CD4-positive, alpha-beta T cell (primary cell): ENCODE measurements at regions not wholly inside any gene's neighbourhood (a gene's known extent, or its start where the extent isn't known, plus 50 kb on each side); places are given as distances from the start of the nearest gene placed in this dataset.

Source experiments
- ATAC-seq: fragments of 200-7000 bp; cut with Tn5 transposase; one replicate; pipeline ENCODE4 v1.10.0; 2022; ENCODE audit warnings: mild to moderate bottlenecking; ENCODE audit not compliant: poor library complexity
- CTCF ChIA-PET: fragments of 350-600 bp; sonication (Branson Sonifier 250); formaldehyde crosslinking; loops from one replicate; lab custom pipeline; 2021; ENCODE audit warnings: antibody characterized with exemption, inconsistent platforms; lab: Charles Lee
- POLR2A ChIA-PET: fragments of 350-600 bp; sonication (Branson Sonifier 250); formaldehyde crosslinking; loops from one replicate; lab custom pipeline; 2021; ENCODE audit warnings: antibody characterized with exemption, inconsistent platforms; lab: Charles Lee
- DNase-seq, 14 experiments: peaks; one replicate each; pipeline ENCODE4 v3.0.0-alpha.2; 2013 to 2020; ENCODE audit warnings: mixed read lengths in 2 of 14
- H3K27ac ChIP-seq, 2 donors: one replicate each; pipeline versions ENCODE4 v1.5.1 to v1.7.0; 2013; ENCODE audit warnings: low read length in 2 of 2, low read depth in 1 of 2, mild to moderate bottlenecking in 1 of 2
- H3K27me3 ChIP-seq, 2 experiments: 1 replicate in 1 of 2; 2 replicates in 1 of 2; pipeline versions ENCODE4 v1.6.1 to v1.7.0; 2013; ENCODE audit warnings: low read length in 2 of 2, control low read depth in 1 of 2, mild to moderate bottlenecking in 1 of 2, moderate library complexity in 1 of 2; ENCODE audit not compliant: insufficient read depth in 2 of 2, control insufficient read depth in 1 of 2
- H3K36me3 ChIP-seq: one replicate; pipeline ENCODE4 v1.6.1; 2013; ENCODE audit warnings: low read length, control low read depth; ENCODE audit not compliant: insufficient read depth
- H3K4me1 ChIP-seq: one replicate; pipeline ENCODE4 v1.6.1; 2013; ENCODE audit warnings: low read length, control low read depth; ENCODE audit not compliant: insufficient read depth
- H3K4me3 ChIP-seq: one replicate; pipeline ENCODE4 v1.5.1; 2013; ENCODE audit warnings: mild to moderate bottlenecking, low read length, moderate library complexity
- H3K9me3 ChIP-seq, 2 experiments: 1 replicate in 1 of 2; 2 replicates in 1 of 2; pipeline versions ENCODE4 v1.6.1 to v1.7.0; 2013; ENCODE audit warnings: low read length in 2 of 2, mild to moderate bottlenecking in 2 of 2, control low read depth in 1 of 2, moderate library complexity in 1 of 2; ENCODE audit not compliant: control insufficient read depth in 1 of 2, insufficient read depth in 1 of 2
- H3K27ac Mint-ChIP-seq: one replicate; pipeline ENCODE4 v1.8.0; 2020; ENCODE audit warnings: mixed read lengths
- H3K27me3 Mint-ChIP-seq: one replicate; pipeline ENCODE4 v1.8.0; 2021; ENCODE audit warnings: mixed read lengths
- H3K36me3 Mint-ChIP-seq: one replicate; pipeline ENCODE4 v1.8.0; 2021; ENCODE audit warnings: low read depth, mixed read lengths
- H3K4me1 Mint-ChIP-seq: one replicate; pipeline ENCODE4 v1.8.0; 2021; ENCODE audit warnings: low read depth, mixed read lengths
- H3K4me3 Mint-ChIP-seq: one replicate; pipeline ENCODE4 v1.8.0; 2020; ENCODE audit warnings: mild to moderate bottlenecking, mixed read lengths
- H3K9me3 Mint-ChIP-seq: one replicate; pipeline ENCODE4 v1.8.0; 2020; ENCODE audit warnings: mixed read lengths
- intact Hi-C, 2 experiments: fragments of 100-400 bp; cut with DNase I in 1 of 2; cut with micrococcal nuclease in 1 of 2; formaldehyde crosslinking; loops; one replicate each; pipeline versions ENCODE4 v1.15.1 to v1.9.0; 2023 to 2025; cut with DNase I, micrococcal nuclease
- TF ChIP-seq, protein P1 (sequence below): fragments of 200-600 bp; IDR thresholded peaks from one replicate; pipeline ENCODE4 v1.8.0; 2022; ENCODE audit warnings: antibody characterized with exemption, mild to moderate bottlenecking

- CTCF ChIA-PET, result no interaction called here
- no peaks in the 10 kb centered on the region for H3K36me3 ChIP-seq
- no peaks in the 10 kb centered on the region for H3K9me3 Mint-ChIP-seq
- no peaks in the 10 kb centered on the region for H3K27me3 ChIP-seq
- TF ChIP-seq, protein P1, sequence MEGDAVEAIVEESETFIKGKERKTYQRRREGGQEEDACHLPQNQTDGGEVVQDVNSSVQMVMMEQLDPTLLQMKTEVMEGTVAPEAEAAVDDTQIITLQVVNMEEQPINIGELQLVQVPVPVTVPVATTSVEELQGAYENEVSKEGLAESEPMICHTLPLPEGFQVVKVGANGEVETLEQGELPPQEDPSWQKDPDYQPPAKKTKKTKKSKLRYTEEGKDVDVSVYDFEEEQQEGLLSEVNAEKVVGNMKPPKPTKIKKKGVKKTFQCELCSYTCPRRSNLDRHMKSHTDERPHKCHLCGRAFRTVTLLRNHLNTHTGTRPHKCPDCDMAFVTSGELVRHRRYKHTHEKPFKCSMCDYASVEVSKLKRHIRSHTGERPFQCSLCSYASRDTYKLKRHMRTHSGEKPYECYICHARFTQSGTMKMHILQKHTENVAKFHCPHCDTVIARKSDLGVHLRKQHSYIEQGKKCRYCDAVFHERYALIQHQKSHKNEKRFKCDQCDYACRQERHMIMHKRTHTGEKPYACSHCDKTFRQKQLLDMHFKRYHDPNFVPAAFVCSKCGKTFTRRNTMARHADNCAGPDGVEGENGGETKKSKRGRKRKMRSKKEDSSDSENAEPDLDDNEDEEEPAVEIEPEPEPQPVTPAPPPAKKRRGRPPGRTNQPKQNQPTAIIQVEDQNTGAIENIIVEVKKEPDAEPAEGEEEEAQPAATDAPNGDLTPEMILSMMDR, result no peak
- H3K27ac ChIP-seq, result no peak overlapping the region
- H3K36me3 Mint-ChIP-seq, result no peaks in the 10 kb centered on the region
- H3K4me3 Mint-ChIP-seq, result no peak overlapping the region
- no peaks in the 10 kb centered on the region for H3K4me1 ChIP-seq
- H3K27ac Mint-ChIP-seq, result no peak overlapping the region
- no peak overlapping the region for H3K4me3 ChIP-seq
- ATAC-seq (no peak), DNase-seq (no peak)
- POLR2A ChIA-PET, result no interaction called here
- intact Hi-C loops, result no loop called here
- no peaks in the 10 kb centered on the region for H3K27me3 Mint-ChIP-seq
- no peaks in the 10 kb centered on the region for H3K4me1 Mint-ChIP-seq
- H3K9me3 ChIP-seq, result no peaks in the 10 kb centered on the region
These were observed 297.6 kb upstream of the STS start for GRCh38 chrX:6849716-6850414.

DNA sequence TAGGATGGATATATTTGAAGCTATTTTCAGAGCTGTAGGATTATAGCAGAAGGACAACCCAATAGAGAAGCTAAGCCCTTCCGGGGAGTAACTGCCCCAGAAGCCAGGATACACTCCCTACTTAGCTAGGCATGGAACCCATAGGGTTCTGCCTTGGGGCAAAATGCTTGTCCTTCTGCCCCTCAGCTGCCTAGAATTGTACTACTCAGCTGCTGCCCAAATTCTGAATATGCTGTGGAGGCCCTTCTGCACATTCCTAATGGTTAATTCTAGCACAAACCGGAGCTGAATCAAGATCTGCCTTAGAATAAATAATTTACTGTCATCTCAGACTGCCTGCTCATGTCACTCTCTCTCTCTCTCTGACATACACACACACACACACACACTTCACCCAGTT is 297.7 kb upstream of the VCX3A start:
- Histone ChIP-seq H3K4me1 (no peaks in the 10 kb centered on the region), H3K4me3 (no peak overlapping the region), H3K36me3 (no peaks in the 10 kb centered on the region), H3K27me3 (no peaks in the 10 kb centered on the region), H3K27ac (no peak overlapping the region), H3K9me3 (no peaks in the 10 kb centered on the region)
- H3K4me3 Mint-ChIP-seq, result no peak overlapping the region
- intact Hi-C loops, result no loop called here
- ChIA-PET POLR2A (no interaction called here), CTCF (no interaction called here)
- DNase-seq (no peak), ATAC-seq (no peak)
- H3K9me3 Mint-ChIP-seq, result no peaks in the 10 kb centered on the region
- H3K36me3 Mint-ChIP-seq, result no peaks in the 10 kb centered on the region
- TF ChIP-seq, protein P1, result no peak
- H3K27me3 Mint-ChIP-seq, result no peaks in the 10 kb centered on the region
- no peak overlapping the region for H3K27ac Mint-ChIP-seq
- no peaks in the 10 kb centered on the region for H3K4me1 Mint-ChIP-seq

DNA sequence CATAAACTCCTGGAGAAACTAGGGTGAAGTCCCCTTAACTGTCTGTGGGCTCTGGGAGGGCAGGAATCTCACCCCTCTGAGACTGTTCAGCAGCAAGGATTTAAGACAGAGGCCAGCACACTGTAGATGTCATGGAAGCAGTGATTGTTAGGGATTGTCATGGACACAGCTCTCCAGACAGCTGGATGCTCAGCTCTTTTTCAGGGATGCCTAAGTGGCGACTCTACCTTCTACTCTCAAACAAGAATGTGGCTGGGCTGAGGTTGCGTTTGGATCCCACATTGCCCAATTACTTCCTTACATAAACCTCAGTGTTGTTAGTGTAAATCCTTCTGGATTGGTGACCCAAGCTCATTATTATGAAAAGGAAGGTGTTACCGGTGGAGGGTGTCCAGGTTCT is 291.9 kb upstream of the VCX3A start:
- Histone ChIP-seq H3K9me3 (no peaks in the 10 kb centered on the region), H3K27ac (no peak overlapping the region), H3K4me3 (no peak overlapping the region), H3K4me1 (no peaks in the 10 kb centered on the region), H3K36me3 (no peaks in the 10 kb centered on the region), H3K27me3 (no peaks in the 10 kb centered on the region)
- ATAC-seq (no peak), DNase-seq (no peak)
- Mint-ChIP-seq H3K36me3 (no peaks in the 10 kb centered on the region), H3K9me3 (no peaks in the 10 kb centered on the region), H3K4me1 (no peaks in the 10 kb centered on the region), H3K27me3 (no peaks in the 10 kb centered on the region), H3K27ac (no peak overlapping the region), H3K4me3 (no peak overlapping the region)
- TF ChIP-seq, protein P1, result no peak
- ChIA-PET CTCF (no interaction called here), POLR2A (no interaction called here)
- intact Hi-C loops, result no loop called here
